Cardiac muscle cell (in vitro differentiated cells and primary cell): ENCODE measurements at regions not wholly inside any gene's neighbourhood (a gene's known extent, or its start where the extent isn't known, plus 50 kb on each side); places are given as distances from the start of the nearest gene placed in this dataset.

Source experiments
- DNase-seq, 2 donors: peaks; one replicate each; pipeline versions ENCODE4 v3.0.0 to v3.0.0-alpha.2; 2010 to 2017; ENCODE audit warnings: low read depth in 1 of 2, low spot score in 1 of 2
- H3K27ac ChIP-seq: fragments of 200-600 bp; sonication (generic); 2 replicates; pipeline ENCODE4 v1.5.1; 2016
- H3K27me3 ChIP-seq: fragments of 200-600 bp; sonication (generic); 2 replicates; pipeline ENCODE4 v1.6.0; 2016; ENCODE audit warnings: control low read depth
- H3K36me3 ChIP-seq: fragments of 200-600 bp; sonication (generic); 2 replicates; pipeline ENCODE4 v1.5.1; 2016; ENCODE audit warnings: control low read depth
- H3K4me1 ChIP-seq: fragments of 200-600 bp; sonication (generic); 2 replicates; pipeline ENCODE4 v1.8.1; 2017; ENCODE audit warnings: low read depth, mild to moderate bottlenecking, mixed run types
- H3K4me3 ChIP-seq: fragments of 200-600 bp; sonication (generic); 2 replicates; pipeline ENCODE4 v1.5.1; 2016; ENCODE audit warnings: mild to moderate bottlenecking
- H3K9me3 ChIP-seq: fragments of 200-600 bp; sonication (generic); 2 replicates; pipeline ENCODE4 v1.5.1; 2017; ENCODE audit warnings: low read depth, mild to moderate bottlenecking, control low read depth
- TF ChIP-seq, protein P1 (sequence below): IDR thresholded peaks from 2 replicates; pipeline ENCODE4 v1.5.1; 2012; ENCODE audit warnings: low read depth, mild to moderate bottlenecking, low read length

DNA sequence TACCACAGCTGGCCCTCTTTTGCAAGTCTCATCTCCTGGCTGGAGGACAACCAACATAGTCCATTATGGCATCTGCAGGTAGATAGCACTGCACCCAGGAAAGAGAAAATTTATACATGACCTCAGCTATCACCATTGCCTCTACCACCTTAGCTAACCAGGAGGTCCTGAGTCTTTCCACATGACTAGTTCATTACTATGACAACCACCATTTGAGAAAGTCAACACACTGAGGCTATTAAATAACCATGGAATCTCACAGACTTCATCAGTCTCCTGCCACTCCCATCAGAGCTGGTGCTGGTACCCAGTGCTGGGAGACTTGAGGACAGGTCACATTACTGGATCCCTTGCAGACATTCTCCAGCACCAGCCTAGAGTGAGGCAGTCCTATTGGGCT, 285.9 kb downstream of the GBA3 start:
- no peaks in the 10 kb centered on the region for H3K36me3 ChIP-seq
- H3K27ac ChIP-seq, result no peak overlapping the region
- no peak for DNase-seq
- no peak overlapping the region for H3K4me3 ChIP-seq
- H3K9me3 ChIP-seq, result no peaks in the 10 kb centered on the region
- TF ChIP-seq, protein P1, sequence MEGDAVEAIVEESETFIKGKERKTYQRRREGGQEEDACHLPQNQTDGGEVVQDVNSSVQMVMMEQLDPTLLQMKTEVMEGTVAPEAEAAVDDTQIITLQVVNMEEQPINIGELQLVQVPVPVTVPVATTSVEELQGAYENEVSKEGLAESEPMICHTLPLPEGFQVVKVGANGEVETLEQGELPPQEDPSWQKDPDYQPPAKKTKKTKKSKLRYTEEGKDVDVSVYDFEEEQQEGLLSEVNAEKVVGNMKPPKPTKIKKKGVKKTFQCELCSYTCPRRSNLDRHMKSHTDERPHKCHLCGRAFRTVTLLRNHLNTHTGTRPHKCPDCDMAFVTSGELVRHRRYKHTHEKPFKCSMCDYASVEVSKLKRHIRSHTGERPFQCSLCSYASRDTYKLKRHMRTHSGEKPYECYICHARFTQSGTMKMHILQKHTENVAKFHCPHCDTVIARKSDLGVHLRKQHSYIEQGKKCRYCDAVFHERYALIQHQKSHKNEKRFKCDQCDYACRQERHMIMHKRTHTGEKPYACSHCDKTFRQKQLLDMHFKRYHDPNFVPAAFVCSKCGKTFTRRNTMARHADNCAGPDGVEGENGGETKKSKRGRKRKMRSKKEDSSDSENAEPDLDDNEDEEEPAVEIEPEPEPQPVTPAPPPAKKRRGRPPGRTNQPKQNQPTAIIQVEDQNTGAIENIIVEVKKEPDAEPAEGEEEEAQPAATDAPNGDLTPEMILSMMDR, result no peak
- H3K4me1 ChIP-seq, result no peaks in the 10 kb centered on the region
- H3K27me3 ChIP-seq, result no peaks in the 10 kb centered on the region

DNA sequence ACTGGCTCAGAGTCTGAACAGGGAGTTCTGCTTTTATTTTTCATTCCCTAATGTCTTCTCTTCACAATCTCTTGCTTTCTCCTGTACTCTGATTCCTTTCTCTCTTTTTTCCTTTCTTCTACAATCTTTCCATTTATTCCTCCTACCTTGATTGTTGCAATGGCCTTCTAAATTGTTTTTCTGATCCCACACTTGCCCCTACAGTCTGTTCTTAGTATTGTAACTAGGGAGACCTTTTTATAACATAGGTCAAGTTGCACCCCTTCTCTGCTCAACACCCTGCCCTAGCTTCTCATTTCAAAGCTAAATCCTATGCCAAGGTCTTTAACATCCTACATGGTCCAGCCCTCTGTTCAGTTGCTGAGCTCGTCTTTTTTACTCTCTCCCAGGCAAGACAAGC, 277.9 kb downstream of the GBA3 start:
- no peak for DNase-seq
- Histone ChIP-seq H3K9me3 (no peaks in the 10 kb centered on the region), H3K27ac (no peak overlapping the region), H3K27me3 (no peaks in the 10 kb centered on the region), H3K4me3 (no peak overlapping the region), H3K36me3 (no peaks in the 10 kb centered on the region), H3K4me1 (no peaks in the 10 kb centered on the region)
- TF ChIP-seq, protein P1, result no peak

DNA sequence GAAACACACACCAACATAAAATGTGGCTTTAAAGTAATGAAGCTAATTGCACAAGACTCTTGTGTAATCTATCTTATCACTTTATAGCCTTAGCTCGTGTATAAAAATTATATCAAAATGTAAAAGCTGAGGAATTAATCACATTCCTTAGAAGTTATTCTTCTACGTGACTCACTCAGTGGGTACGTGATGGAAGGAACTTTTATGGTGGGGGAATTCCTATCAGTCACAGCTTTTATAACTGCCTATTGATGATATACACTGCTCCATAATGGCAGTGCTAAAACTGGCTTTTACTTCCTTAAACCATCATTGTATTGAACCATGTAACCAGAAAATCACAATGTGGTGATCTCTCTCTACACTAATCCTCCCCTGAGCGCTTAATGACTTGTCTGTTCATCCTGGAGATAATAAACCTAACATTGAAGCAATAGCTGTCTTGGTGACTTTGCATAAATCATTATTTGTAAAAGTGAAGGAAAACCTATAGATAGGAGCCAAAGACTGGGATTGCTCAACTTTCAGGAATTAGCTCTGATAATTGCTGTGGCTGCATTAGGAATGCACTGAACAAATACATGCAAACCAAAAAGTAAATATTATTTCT, 276.7 kb downstream of the GBA3 start:
- H3K4me1 ChIP-seq, result no peaks in the 10 kb centered on the region
- TF ChIP-seq, protein P1, result no peak
- H3K36me3 ChIP-seq, result no peaks in the 10 kb centered on the region
- H3K9me3 ChIP-seq, result no peaks in the 10 kb centered on the region
- no peak overlapping the region for H3K4me3 ChIP-seq
- no peaks in the 10 kb centered on the region for H3K27me3 ChIP-seq
- no peak overlapping the region for H3K27ac ChIP-seq
- peak in 1 of 2 donors; percentile 29 for DNase-seq

DNA sequence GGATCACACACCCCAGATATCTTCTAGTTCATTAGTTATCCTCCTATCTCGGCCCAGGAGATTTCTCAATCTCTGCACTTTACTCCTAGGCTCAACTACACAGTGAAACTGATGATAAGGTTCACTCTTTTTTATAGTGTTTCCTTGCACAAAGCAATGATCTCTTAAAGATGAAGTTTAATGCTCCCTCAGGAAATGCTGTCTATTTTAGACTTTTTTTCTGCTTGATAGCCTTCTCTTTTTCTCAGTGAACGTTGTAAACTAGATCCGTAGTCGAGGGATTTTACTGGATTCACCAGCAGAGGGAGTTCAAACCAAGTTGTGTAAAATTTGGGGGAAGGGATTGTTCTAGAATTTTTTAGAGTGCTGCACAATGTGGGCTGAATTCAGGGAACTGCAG, 269.6 kb downstream of the GBA3 start:
- TF ChIP-seq, protein P1, result peak; percentile 53
- Histone ChIP-seq H3K4me3 (no peak overlapping the region), H3K9me3 (no peaks in the 10 kb centered on the region), H3K36me3 (no peaks in the 10 kb centered on the region), H3K4me1 (no peaks in the 10 kb centered on the region), H3K27ac (no peak overlapping the region), H3K27me3 (no peaks in the 10 kb centered on the region)
- DNase-seq, result peak; percentile 30 to 49

DNA sequence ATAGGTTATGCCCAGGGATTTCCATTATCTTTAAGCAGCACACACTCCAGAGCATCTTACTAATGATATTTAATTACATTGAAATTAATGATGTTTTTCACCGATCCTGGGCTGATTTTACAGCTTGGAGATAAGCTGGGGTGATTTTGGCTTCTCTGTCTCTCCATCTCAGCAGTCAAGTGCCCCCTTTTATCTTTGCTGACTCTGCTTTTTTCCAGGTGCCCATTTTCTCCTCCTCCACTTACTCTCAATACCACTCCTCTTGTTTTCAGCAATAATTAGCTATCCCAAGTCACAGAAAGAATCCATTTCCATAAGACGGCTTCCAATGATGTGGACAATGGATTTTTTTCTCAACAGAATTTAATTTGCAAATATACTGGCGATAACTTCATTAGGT, 266.7 kb downstream of the GBA3 start:
- TF ChIP-seq, protein P1, result no peak
- Histone ChIP-seq H3K27me3 (no peaks in the 10 kb centered on the region), H3K36me3 (no peaks in the 10 kb centered on the region), H3K9me3 (no peaks in the 10 kb centered on the region), H3K27ac (no peak overlapping the region), H3K4me3 (no peak overlapping the region), H3K4me1 (no peaks in the 10 kb centered on the region)
- DNase-seq, result no peak

DNA sequence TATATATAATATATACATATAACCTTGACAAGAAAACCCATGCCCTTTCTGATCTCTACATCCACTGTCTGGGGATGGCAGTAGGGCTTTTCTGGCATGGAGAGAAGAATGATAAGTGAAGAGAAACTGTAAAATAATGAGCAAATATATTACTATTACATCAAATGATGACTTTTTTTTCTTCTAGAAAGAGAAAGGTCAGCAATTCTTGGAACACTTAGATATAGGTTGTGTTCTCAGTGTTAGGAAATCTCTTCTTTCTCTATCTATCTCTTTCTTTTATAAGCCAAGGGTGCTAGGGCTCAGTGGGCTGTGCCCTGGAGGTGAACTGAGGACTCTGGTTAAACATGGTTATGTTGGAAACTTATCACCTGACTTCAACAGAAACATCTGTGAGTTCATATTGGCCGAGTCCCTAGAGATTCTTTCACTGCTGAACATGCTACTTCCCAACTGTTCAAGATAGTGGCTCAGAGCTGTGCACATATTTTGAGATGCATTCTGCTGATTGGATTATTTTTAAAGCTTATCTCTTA, 265.1 kb downstream of the GBA3 start:
- H3K4me3 ChIP-seq, result no peak overlapping the region
- H3K27me3 ChIP-seq, result no peaks in the 10 kb centered on the region
- H3K4me1 ChIP-seq, result no peaks in the 10 kb centered on the region
- DNase-seq, result no peak
- no peak overlapping the region for H3K27ac ChIP-seq
- TF ChIP-seq, protein P1, result no peak
- H3K9me3 ChIP-seq, result no peaks in the 10 kb centered on the region
- no peaks in the 10 kb centered on the region for H3K36me3 ChIP-seq
